ENCODE measurements at regions not wholly inside any gene's neighbourhood (a gene's known extent, or its start where the extent isn't known, plus 50 kb on each side); places are given as distances from the start of the nearest gene placed in this dataset.
A peak's percentile ranks its signal among the peaks of the same experiment; 100 is the strongest.
"Not testable (repeated sequence)": the region's sequence is repeated elsewhere in the genome, so short reads cannot be mapped to it uniquely, and the experiment has no call there.

- not testable (repeated sequence) for DNase-seq (ENCODE audit: low read depth)
These were observed 203.2 kb downstream of the SNCAIP start for GRCh38 chr5:122515210-122515609.

GRCh38 chr5:122515709-122516431, 203.8 kb downstream of the SNCAIP start:
- DNase-seq (ENCODE audit: low read depth), result peak; percentile 74

- DNase-seq (ENCODE audit: low read depth), result no peak
These were observed 204.4 kb downstream of the SNCAIP start for GRCh38 chr5:122516432-122516743.

- DNase-seq (ENCODE audit: low read depth), result no peak
These were observed 205.1 kb downstream of the SNCAIP start for GRCh38 chr5:122517091-122517490.

GRCh38 chr5:122523776-122524175, 211.7 kb downstream of the SNCAIP start:
- no peak for DNase-seq (ENCODE audit: low read depth)

- DNase-seq (ENCODE audit: low read depth), result no peak
These were observed 215.5 kb downstream of the SNCAIP start for GRCh38 chr5:122527547-122527946.

- peak; percentile 12 for DNase-seq (ENCODE audit: low read depth)
These were observed 220.0 kb downstream of the SNCAIP start for GRCh38 chr5:122532035-122532434.

GRCh38 chr5:122533825-122534224, 221.8 kb downstream of the SNCAIP start:
- DNase-seq (ENCODE audit: low read depth), result no peak

GRCh38 chr5:122534829-122535228, 222.8 kb downstream of the SNCAIP start:
- DNase-seq (ENCODE audit: low read depth), result no peak

GRCh38 chr5:122541388-122541787, 229.4 kb downstream of the SNCAIP start:
- no peak for DNase-seq (ENCODE audit: low read depth)

GRCh38 chr5:122545986-122546385, 228.9 kb upstream of the SNX2 start:
- no peak for DNase-seq (ENCODE audit: low read depth)

- no peak for DNase-seq (ENCODE audit: low read depth)
These were observed 227.7 kb upstream of the SNX2 start for GRCh38 chr5:122547219-122547618.

GRCh38 chr5:122547669-122548068, 227.2 kb upstream of the SNX2 start:
- no peak for DNase-seq (ENCODE audit: low read depth)

GRCh38 chr5:122559676-122560075, 215.2 kb upstream of the SNX2 start:
- no peak for DNase-seq (ENCODE audit: low read depth)

- DNase-seq (ENCODE audit: low read depth), result no peak
These were observed 213.7 kb upstream of the SNX2 start for GRCh38 chr5:122561209-122561608.

GRCh38 chr5:122565331-122565730, 209.5 kb upstream of the SNX2 start:
- DNase-seq (ENCODE audit: low read depth), result no peak

GRCh38 chr5:122576256-122577016, 198.4 kb upstream of the SNX2 start:
- DNase-seq (ENCODE audit: low read depth), result no peak

- no peak for DNase-seq (ENCODE audit: low read depth)
These were observed 193.3 kb upstream of the SNX2 start for GRCh38 chr5:122581629-122582028.

GRCh38 chr5:122584411-122585300, 190.2 kb upstream of the SNX2 start:
- DNase-seq (ENCODE audit: low read depth), result no peak

- no peak for DNase-seq (ENCODE audit: low read depth)
These were observed 189.5 kb upstream of the SNX2 start for GRCh38 chr5:122585371-122585770.

GRCh38 chr5:122586351-122586750, 188.5 kb upstream of the SNX2 start:
- DNase-seq (ENCODE audit: low read depth), result peak; percentile 53

GRCh38 chr5:122591828-122592227, 183.1 kb upstream of the SNX2 start:
- DNase-seq (ENCODE audit: low read depth), result no peak

GRCh38 chr5:122599000-122599399, 175.9 kb upstream of the SNX2 start:
- no peak for DNase-seq (ENCODE audit: low read depth)

Data from fibroblast of gingiva (primary cell).